Large intestine (tissue), 3 donors: ENCODE measurements at regions not wholly inside any gene's neighbourhood (a gene's known extent, or its start where the extent isn't known, plus 50 kb on each side); places are given as distances from the start of the nearest gene placed in this dataset.

Experiments used
- DNase-seq, 2 donors: peaks; one replicate each; pipeline versions ENCODE4 v3.0.0 to v3.0.0-alpha.2; 2013
- H3K27ac ChIP-seq: one replicate; pipeline ENCODE4 v1.5.1; 2013; ENCODE audit warnings: low read length
- H3K27me3 ChIP-seq: 2 replicates; pipeline ENCODE4 v1.6.1; 2013; ENCODE audit warnings: low read length; ENCODE audit not compliant: control insufficient read depth, insufficient read depth
- H3K36me3 ChIP-seq: 2 replicates; pipeline ENCODE4 v1.6.1; 2013; ENCODE audit warnings: low read length; ENCODE audit not compliant: control insufficient read depth, insufficient read depth
- H3K4me1 ChIP-seq: one replicate; pipeline ENCODE4 v1.6.1; 2013; ENCODE audit warnings: low read length; ENCODE audit not compliant: control insufficient read depth, insufficient read depth
- H3K4me3 ChIP-seq: one replicate; pipeline ENCODE4 v1.5.1; 2013; ENCODE audit warnings: low read length
- H3K9me3 ChIP-seq: one replicate; pipeline ENCODE4 v1.6.1; 2013; ENCODE audit warnings: mild to moderate bottlenecking, low read depth, low read length, moderate library complexity; ENCODE audit not compliant: control insufficient read depth
- WGBS: methylation state at CpG from one replicate; pipeline ENCODE4 v1.1.5; 2013; ENCODE audit warnings: low lambda C conversion rate; ENCODE audit not compliant: insufficient coverage; 5-methylcytosine and 5-hydroxymethylcytosine counted together

GRCh38 chr7:21106296-21106732 is 319.6 kb upstream of the SP8 start:
- no peaks in the 10 kb centered on the region for H3K27me3 ChIP-seq
- DNase-seq = no peak
- H3K27ac ChIP-seq = no peak overlapping the region
- no peaks in the 10 kb centered on the region for H3K36me3 ChIP-seq
- no peaks in the 10 kb centered on the region for H3K9me3 ChIP-seq
- 40% methylated on average over 1 of the region's 4 CpGs for WGBS
- H3K4me1 ChIP-seq = no peaks in the 10 kb centered on the region
- H3K4me3 ChIP-seq = no peak overlapping the region

- H3K27ac ChIP-seq = no peak overlapping the region
- H3K9me3 ChIP-seq = no peaks in the 10 kb centered on the region
- H3K4me3 ChIP-seq = no peak overlapping the region
- WGBS = no CpG with 5 or more reads among the region's 4 CpGs
- no peaks in the 10 kb centered on the region for H3K36me3 ChIP-seq
- no peaks in the 10 kb centered on the region for H3K27me3 ChIP-seq
- H3K4me1 ChIP-seq = no peaks in the 10 kb centered on the region
- no peak for DNase-seq
Measured at GRCh38 chr7:21107101-21107500, 320.4 kb upstream of the SP8 start.

- no peak for DNase-seq
- WGBS = no CpG with 5 or more reads among the region's 4 CpGs
- Histone ChIP-seq H3K4me3 (no peak overlapping the region), H3K27ac (no peak overlapping the region), H3K27me3 (no peaks in the 10 kb centered on the region), H3K9me3 (no peaks in the 10 kb centered on the region), H3K36me3 (no peaks in the 10 kb centered on the region), H3K4me1 (no peaks in the 10 kb centered on the region)
Measured at GRCh38 chr7:21108182-21108581, 319.7 kb upstream of the SP4 start.

GRCh38 chr7:21113609-21114415 is 314.1 kb upstream of the SP4 start:
- Histone ChIP-seq H3K27me3 (no peaks in the 10 kb centered on the region), H3K27ac (no peak overlapping the region), H3K4me1 (no peaks in the 10 kb centered on the region), H3K9me3 (no peaks in the 10 kb centered on the region), H3K36me3 (no peaks in the 10 kb centered on the region), H3K4me3 (no peak overlapping the region)
- WGBS = 100% methylated on average over 2 of the region's 5 CpGs
- DNase-seq = no peak

- Histone ChIP-seq H3K4me1 (no peaks in the 10 kb centered on the region), H3K27ac (no peak overlapping the region), H3K9me3 (no peaks in the 10 kb centered on the region), H3K27me3 (no peaks in the 10 kb centered on the region), H3K36me3 (no peaks in the 10 kb centered on the region), H3K4me3 (no peak overlapping the region)
- 60% methylated on average over 1 of the region's 1 CpG for WGBS
- no peak for DNase-seq
Measured at GRCh38 chr7:21123586-21123985, 304.3 kb upstream of the SP4 start.

- Histone ChIP-seq H3K27ac (no peak overlapping the region), H3K4me3 (no peak overlapping the region), H3K4me1 (no peaks in the 10 kb centered on the region), H3K36me3 (no peaks in the 10 kb centered on the region), H3K9me3 (no peaks in the 10 kb centered on the region), H3K27me3 (peaks cover 2% of the 10 kb centered on the region)
- 81% methylated on average over 4 of the region's 6 CpGs for WGBS
- no peak for DNase-seq
Measured at GRCh38 chr7:21125297-21125696, 302.6 kb upstream of the SP4 start.

GRCh38 chr7:21128062-21128817 is 299.6 kb upstream of the SP4 start:
- Histone ChIP-seq H3K36me3 (no peaks in the 10 kb centered on the region), H3K4me1 (no peaks in the 10 kb centered on the region), H3K9me3 (no peaks in the 10 kb centered on the region), H3K27me3 (peaks cover 3% of the 10 kb centered on the region), H3K4me3 (no peak overlapping the region), H3K27ac (no peak overlapping the region)
- no peak for DNase-seq
- 100% methylated on average over 1 of the region's 8 CpGs for WGBS

GRCh38 chr7:21131897-21132296 is 296.0 kb upstream of the SP4 start:
- no peaks in the 10 kb centered on the region for H3K36me3 ChIP-seq
- H3K4me3 ChIP-seq = no peak overlapping the region
- no peaks in the 10 kb centered on the region for H3K4me1 ChIP-seq
- DNase-seq = no peak
- H3K27me3 ChIP-seq = peaks cover 3% of the 10 kb centered on the region
- H3K9me3 ChIP-seq = no peaks in the 10 kb centered on the region
- 100% methylated on average over 1 of the region's 1 CpG for WGBS
- H3K27ac ChIP-seq = no peak overlapping the region

- WGBS = 38% methylated on average over 1 of the region's 2 CpGs
- no peak for DNase-seq
Measured at GRCh38 chr7:21134631-21135030, 293.3 kb upstream of the SP4 start.

GRCh38 chr7:21135437-21135836 is 292.4 kb upstream of the SP4 start:
- H3K36me3 ChIP-seq = no peaks in the 10 kb centered on the region
- no peaks in the 10 kb centered on the region for H3K27me3 ChIP-seq
- no peaks in the 10 kb centered on the region for H3K9me3 ChIP-seq
- no peak overlapping the region for H3K4me3 ChIP-seq
- DNase-seq = no peak
- H3K4me1 ChIP-seq = no peaks in the 10 kb centered on the region
- H3K27ac ChIP-seq = no peak overlapping the region
- 66% methylated on average over 2 of the region's 2 CpGs for WGBS

More at GRCh38 chr7:21134631-21135030, 293.3 kb upstream of the SP4 start:
- Histone ChIP-seq H3K27me3 (peaks cover 3% of the 10 kb centered on the region), H3K27ac (no peak overlapping the region), H3K36me3 (no peaks in the 10 kb centered on the region), H3K4me3 (no peak overlapping the region), H3K9me3 (no peaks in the 10 kb centered on the region), H3K4me1 (no peaks in the 10 kb centered on the region)
